T1000 (cell line): ENCODE measurements at regions not wholly inside any gene's neighbourhood (a gene's known extent, or its start where the extent isn't known, plus 50 kb on each side); places are given as distances from the start of the nearest gene placed in this dataset.

ENCODE experiments used
- DNase-seq: peaks from one replicate; lab custom pipeline; 2025; ENCODE audit warnings: mixed read lengths; lab: John Stamatoyannopoulos, UW

- no peak for DNase-seq
Measured at GRCh38 chr6:33967966-33968724, 164.3 kb upstream of the MLN start.

DNA sequence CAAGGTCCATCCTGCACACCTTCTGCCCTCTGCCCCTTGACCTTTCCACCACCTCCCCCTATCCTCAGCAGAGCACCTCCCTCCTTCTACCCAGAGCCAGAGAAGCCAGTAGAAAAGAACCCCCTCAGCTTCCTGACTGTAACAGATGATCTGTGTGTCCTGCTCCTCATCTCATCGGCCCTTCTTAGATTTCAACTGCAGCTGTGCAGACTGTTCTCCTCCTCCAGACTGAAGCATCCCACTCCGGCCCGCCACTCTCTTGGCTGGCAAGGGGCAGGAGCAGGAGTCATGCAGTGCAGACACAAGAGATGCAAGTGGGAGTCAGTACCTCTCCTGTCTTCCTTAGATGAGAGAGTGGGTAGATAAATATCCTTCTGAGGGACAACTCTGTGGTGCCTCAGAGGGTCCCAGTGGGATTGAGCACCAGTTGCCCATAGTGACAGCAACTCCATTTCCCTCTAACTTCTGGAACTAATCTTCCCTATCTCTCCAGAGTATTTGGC is 163.5 kb upstream of the MLN start:
- no peak for DNase-seq

DNA sequence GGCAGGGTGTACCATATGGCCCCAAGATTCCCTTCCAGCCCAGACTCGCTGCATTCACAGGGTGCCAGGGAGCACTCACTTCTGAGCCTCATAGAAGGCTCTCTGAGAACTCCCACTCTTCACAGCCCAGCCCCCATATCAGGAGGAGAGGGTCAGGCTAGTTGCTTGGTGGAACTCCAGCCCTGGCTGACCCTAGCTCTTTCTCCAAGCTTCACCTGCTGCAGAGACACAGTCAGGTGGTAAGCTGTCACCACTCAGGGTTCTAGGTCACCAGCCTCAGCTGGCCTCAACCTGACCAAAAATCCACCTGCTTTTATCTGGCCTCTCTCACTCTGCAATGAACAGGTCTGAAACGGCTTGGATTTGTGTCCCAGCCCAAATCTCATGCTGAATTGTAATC is 162.7 kb upstream of the MLN start:
- DNase-seq = no peak

GRCh38 chr6:33965766-33966165 is 162.0 kb upstream of the MLN start:
- no peak for DNase-seq

GRCh38 chr6:33964387-33964786 is 160.6 kb upstream of the MLN start:
- DNase-seq = no peak

- no peak for DNase-seq
Measured at GRCh38 chr6:33963136-33963750, 159.4 kb upstream of the MLN start.

GRCh38 chr6:33962246-33963027 is 158.6 kb upstream of the MLN start:
- DNase-seq = no peak

DNA sequence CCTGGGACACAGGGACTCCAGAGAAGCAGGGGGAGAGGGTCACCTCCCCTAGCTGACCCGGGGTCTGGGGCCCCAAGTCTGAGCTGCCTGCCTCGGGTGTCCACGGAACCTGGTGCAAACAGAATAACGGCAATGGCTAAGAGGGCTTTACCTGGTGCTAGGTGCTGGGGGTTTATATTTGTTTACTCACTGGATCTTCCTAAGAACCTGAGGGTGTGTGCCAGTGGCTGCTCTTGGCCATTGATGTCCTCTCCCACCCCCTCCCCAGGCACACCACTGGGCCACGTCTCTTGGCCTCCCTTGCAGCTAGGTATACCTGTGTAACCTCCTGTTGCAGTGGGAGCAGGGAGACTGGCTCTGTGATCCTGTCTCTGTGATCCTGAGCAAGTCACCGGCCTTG is 157.9 kb upstream of the MLN start:
- no peak for DNase-seq

DNA sequence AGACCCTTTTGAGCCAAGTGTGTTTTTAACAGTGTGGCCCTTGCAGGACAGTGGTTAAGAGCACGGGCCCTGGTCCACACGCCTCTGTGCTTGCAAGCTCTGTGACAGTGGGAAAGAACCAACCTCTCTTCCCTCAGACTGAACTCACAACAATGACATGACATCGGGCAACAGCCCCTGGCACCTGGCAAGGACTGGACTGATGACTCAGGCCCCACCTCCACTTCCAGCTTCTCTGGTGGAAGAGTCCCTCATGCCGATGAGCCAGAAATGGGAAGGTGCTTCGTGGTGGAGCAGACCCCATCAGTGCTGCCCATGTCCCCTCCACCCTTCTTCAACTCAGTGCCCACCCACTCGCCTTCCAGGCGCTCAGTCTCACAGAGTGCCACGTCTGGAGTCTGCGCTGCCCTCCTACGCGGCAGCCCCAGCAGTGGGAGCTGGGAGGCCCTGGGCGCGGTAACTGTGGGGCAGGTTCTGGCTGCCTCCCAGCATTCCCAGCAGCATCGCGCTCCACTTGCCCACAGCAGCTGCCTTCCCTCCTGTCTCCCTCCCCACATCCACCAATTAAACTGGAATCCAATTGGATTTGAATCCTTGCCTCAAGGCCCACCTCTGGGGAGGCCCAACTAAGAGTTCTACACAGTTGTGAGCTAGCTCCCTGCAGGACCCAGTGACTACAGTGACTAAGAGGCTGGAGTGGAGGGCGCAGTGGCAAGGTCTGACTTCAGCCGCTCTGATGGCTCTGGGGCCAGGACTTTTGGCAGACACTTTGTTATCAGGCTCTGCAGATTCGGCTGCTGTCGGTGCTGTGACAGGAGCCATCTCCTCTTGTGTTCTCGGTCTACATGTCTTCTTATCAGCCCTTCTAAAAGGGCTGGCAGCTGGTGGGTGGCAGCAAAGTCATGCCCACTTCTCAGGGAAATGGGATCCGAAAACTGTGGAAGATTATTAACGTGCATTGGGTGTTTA is 156.8 kb upstream of the MLN start:
- DNase-seq = no peak

DNA sequence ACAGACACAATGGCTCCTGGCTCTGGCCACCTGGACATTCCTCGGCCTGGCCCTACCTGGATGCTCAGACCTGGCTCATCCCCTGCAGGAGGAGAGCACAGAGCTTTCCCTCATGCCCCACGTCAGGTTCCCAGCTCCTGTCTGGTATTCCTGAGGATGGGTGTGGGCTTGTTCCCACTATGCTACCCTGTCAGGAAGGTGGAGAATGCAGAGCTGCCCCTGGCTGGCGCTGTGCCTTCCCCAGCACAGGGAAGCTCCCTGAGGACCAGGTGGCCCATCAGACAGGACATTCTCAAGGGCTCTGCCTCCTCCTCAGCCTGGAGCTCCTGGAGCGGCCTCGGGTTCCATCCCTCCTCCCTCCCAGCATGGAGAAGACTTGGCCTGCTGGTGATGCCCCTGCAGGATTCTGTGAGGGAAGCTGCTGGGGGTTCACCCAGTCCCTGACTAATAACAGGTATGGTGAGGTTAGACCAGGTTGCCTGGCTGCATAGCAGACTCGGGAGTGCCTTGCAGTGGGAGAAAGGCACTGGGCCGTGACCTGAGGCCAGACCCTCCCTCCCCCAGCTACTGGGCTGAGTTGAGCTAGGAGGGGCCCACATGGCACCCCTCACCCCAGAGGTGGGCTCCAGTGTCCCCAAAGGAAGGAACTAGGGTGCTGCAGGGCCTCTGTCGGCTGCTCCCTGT is 156.0 kb upstream of the MLN start:
- DNase-seq = no peak

DNA sequence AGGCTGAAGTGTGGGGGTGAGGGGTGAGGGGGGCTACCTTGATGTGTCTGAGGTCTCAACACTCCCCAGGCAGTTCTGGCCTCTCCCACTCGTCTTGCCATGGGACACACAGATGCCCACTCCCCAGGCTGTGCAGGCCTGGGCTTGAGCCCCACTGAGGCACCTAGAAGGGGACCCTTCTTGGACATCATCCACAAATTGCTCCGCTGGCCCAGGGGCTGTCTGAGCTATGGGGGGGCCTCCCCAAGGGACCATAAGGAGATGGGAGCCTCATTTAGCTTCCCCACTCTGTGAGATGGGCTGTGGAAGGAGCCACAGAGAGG is 155.5 kb upstream of the MLN start:
- DNase-seq = no peak

DNA sequence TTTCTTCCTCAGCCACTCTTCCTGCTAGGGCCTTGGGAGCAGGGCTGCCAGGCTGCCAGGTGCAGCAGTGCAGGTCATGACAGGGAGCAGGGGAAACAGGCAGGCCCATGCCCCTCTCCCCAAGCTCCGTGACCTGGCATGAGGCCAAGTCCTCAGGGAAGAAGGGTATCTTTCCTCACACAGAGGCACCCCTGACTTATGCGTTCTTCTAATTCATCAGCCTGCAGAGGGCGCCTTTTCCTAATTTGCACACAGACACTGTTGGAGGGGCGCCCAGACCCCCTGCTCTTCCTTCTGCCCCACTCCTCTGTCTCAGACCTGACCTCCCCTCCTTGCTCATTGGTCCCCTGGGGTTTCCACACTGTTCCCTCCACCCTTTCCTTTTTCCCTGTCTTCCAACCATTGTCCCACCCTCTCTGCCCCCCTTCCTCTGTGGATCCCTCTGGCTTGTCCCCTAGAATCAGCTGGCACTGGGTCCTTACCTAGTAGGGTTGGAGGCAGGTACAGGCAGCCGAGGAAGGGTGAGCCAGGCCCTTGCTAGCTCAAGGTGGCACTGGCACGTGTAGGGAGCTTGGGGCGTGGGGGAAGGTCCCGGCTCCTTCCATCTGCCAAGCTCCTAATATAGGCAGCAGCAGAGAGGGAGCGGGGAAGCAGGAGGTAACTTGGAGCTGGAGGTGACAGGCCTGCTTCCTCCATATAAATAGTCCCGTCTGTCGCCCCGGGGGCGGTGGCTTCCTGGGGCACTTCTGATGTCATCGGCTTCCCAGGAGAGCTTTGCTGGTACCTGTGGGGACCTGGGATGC is 154.9 kb upstream of the MLN start:
- no peak for DNase-seq

GRCh38 chr6:33957892-33958525 is 154.2 kb upstream of the MLN start:
- no peak for DNase-seq

DNA sequence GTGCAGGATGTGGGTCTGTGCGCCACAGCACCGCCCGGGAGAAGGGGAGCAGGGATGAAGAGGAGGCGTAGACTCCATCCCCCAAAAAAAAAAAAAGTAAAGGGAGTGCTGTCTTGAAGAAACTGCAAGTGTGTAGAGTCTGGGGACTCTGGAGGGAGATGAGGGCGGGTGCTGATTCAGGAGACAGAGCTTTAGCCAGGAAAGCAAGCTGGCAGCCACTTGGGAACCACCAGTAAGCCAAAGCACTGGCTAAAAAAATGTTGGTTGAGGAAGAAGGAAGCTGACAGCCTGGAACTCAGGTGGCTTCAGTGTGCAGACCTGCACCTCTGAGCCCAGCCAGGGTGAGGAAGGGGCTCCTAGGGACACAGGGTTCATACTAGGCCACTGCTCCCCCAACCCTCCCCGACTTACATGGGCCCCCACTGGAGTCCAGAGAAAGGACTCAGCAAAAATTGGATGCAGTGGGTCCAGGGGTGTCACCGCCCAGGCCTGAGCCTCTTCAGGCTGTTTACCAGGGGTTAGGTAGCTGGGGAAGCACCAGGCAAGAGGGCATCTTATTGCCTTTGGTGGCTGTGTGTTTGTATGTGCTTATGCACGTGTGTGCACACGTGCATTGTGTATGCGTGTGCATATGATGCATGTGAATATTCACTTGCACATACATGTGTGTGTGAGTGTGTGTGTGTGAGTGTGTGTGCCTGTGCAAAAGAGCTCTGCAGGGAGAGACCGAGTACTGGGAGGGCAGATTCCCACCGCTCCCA is 153.5 kb upstream of the MLN start:
- DNase-seq = no peak

- no peak for DNase-seq
Measured at GRCh38 chr6:33956206-33956605, 152.4 kb upstream of the MLN start.

DNA sequence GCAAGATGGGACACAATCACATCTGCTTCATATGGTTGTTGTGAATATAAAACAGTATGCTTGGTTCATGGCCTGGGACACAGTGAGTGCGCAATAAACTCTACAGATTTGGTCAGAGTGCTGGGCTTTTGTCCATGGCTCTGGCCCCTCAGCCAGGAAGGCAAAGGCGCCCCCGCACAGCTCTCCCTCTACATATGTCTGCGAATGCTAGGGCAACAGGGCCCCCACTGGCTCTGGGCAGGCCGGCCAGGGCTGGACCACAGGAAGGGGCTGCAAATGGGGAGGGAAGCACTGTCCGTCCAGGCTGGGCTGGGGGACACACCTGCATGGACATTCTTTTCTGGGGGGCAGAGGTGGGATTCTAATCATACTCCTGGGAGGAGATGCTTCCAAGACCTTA is 151.8 kb upstream of the MLN start:
- DNase-seq = no peak

DNA sequence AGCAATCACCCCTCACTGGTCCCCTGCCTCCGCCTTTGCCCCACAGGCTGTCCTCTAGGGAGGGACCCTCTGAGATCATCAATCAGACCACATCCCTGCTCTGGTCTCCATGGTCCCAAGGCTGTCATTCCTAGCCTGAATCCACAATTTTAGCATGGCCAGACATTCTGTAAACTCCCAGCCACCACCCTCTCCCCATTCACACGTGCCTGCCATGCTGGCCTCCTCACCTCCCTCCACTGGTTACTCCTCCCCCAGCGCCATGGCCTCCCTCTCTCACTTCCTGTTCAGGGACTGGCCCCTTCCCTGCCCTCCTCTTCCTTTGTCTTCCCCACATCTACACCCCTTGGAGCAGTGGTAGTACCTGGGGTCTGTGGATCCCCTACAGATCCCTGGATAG is 150.7 kb upstream of the MLN start:
- DNase-seq = no peak

DNA sequence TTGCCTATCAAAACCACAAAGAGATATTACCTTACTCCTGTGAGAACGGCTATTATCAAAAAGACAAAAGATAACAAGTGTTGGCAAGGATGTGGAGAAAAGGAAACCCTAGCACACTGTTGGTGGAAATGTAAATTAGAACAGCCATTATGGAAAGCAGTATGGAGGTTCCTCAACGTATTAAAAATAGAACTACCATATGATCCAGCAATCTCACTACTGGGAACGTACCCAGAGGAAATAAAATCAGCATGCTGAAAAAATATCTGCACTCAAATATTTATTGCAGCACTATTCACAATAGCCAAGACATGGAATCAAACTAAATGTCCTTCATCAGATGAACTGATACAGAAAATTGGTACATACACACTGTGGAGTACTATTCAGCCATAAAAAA is 149.4 kb upstream of the MLN start:
- DNase-seq = no peak

DNA sequence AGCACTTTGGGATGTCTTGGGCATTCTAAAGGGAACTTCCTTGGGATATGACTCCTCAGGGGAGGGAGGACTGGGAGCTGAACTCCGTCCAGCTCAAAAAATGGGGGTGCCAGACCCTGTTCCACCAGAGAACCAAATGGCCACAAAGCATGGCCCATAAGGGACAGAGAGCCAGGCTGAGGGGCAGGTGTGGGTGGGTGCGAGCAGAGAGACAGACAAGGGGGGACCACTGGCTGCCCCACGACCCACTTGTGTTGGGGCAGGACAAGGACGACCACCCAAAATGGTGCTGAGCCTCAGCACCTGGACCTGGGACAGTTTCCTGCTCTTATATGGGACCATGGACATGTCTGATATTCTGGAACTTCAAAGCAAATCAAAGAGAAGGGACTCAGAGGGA is 148.2 kb upstream of the MLN start:
- no peak for DNase-seq
